ENCODE measurements at regions not wholly inside any gene's neighbourhood (a gene's known extent, or its start where the extent isn't known, plus 50 kb on each side); places are given as distances from the start of the nearest gene placed in this dataset.
"Not testable (repeated sequence)": the region's sequence is repeated elsewhere in the genome, so short reads cannot be mapped to it uniquely, and the experiment has no call there.

DNA sequence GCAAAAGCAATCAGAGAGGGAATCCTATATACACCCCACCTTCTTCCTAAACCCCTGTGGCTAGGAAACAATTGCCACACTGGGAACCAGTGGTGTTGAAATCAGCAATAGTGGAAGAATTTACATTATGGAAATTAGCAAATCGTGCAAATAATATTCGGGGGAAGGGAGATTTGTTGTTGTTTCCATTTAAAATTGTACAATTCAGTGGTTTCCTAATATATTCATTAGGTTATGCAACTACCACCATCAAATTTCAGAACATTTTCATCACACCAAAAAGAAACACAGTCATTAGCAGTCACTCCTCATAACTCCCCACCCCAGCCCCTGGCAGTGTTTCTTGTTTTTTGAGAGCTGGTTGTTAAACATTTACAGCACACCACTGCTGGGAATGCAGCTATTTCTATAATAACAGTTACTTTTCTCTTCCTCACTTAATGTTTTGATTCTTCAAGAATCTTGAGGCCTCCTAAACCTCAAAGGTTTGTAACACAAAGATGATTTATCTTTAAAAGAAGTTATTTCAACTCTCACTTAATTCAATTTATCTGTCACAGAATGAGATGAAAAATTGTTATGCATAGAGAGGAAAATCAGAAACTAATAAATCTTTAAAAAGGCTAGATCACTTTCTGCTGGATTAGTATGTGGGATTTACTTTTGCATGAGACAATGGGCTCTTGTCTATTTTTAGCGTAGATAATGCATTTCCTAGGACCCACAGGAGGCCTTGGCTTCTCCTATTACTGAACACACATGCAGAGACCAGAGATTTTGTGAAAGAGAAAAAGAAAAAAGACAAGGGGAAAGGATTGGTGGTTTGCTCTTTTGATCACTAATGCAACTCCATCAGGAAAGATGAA lies 91.8 kb upstream of the DAPK1 start:
- TF ChIP-seq EP300 (IDR thresholded peaks at IDR 0.05), result no peak
- peak in 1 of 3 donors; percentile 54 for TF ChIP-seq POLR2AphosphoS5 (IDR thresholded peaks at IDR 0.05)
- no peak for TF ChIP-seq POLR2A (IDR thresholded peaks at IDR 0.05)
- TF ChIP-seq CTCF (IDR thresholded peaks at IDR 0.05), result no peak

DNA sequence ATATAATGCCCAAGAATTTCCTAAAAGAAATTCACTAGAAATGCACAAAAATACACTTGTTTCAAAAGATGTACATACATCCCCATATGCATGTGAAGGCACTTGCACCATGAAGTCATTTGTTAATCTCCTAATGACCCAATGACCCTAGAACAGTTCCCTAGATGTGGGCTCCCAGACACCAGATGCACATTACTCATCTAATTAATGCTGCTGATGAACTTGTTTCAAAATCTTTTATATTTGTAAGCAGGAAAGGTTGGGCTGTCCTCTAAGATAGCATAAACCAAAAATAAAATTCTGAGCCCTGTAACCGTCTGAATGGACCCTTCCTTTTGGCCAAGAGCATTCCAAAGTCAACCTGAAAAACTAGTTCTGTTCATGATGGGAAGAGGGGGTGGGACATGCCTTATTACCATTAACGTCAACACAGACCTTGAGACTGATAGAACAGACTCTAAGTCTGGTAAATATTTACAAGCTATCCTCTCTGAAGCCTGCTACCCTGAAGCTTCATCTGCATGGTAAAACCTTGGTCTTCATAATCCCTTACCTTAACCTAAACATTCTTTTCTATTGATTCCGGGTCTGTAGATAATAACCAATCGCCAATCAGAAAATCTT lies 91.0 kb upstream of the DAPK1 start:
- no peak overlapping the region for H3K4me3 ChIP-seq
- H3K27me3 ChIP-seq, result no peaks in the 10 kb centered on the region
- WGBS, result 62% methylated on average over 4 of the region's 4 CpGs
- TF ChIP-seq EP300 (IDR thresholded peaks at IDR 0.05) (no peak), POLR2AphosphoS5 (IDR thresholded peaks at IDR 0.05) (no peak), POLR2A (IDR thresholded peaks at IDR 0.05) (no peak), CTCF (IDR thresholded peaks at IDR 0.05) (no peak)
- H3K36me3 ChIP-seq, result no peaks in the 10 kb centered on the region
- peaks cover 12% of the 10 kb centered on the region for H3K4me1 ChIP-seq
- no peak for DNase-seq (ENCODE audit: low spot score in 2 of 2)
- no peak overlapping the region for H3K27ac ChIP-seq
- no peaks in the 10 kb centered on the region for H3K9me3 ChIP-seq

More for the DNA sequence above, 91.8 kb upstream of the DAPK1 start:
- H3K27me3 ChIP-seq, result no peaks in the 10 kb centered on the region
- H3K9me3 ChIP-seq, result no peaks in the 10 kb centered on the region
- H3K27ac ChIP-seq, result no peak overlapping the region
- no peak overlapping the region for H3K4me3 ChIP-seq
- H3K36me3 ChIP-seq, result no peaks in the 10 kb centered on the region
- DNase-seq (ENCODE audit: low spot score in 2 of 2), result peak in 1 of 2 donors; percentile 77
- WGBS, result 60% methylated on average over 3 of the region's 3 CpGs
- peaks cover 12% of the 10 kb centered on the region for H3K4me1 ChIP-seq

GRCh38 chr9:87410047-87411005 lies 87.3 kb upstream of the DAPK1 start:
- 83% methylated on average over 16 of the region's 16 CpGs for WGBS

DNA sequence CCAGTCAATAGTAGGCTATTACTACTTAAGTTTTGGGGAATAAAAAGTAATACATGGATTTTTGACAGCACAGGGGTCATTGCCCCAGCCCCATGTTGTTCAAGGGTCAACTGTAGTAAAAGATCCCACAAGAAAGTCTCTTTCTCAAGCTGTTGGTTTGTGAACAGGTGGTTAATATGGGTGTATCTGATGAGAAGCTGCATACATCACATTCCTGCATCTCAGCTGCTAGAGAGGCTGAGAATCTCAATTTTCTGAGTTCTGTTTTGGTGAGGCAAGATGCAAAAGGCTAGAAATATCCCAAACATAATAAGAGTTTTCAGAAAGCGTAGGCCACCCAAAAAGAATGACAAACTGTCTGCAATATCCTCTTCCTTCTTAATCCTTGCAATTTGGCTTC lies 76.8 kb upstream of the DAPK1 start:
- Histone ChIP-seq H3K4me1 (no peaks in the 10 kb centered on the region), H3K27me3 (no peaks in the 10 kb centered on the region), H3K27ac (no peak overlapping the region), H3K4me3 (no peak overlapping the region), H3K9me3 (no peaks in the 10 kb centered on the region), H3K36me3 (no peaks in the 10 kb centered on the region)
- DNase-seq (ENCODE audit: low spot score in 2 of 2), result no peak
- WGBS, result 90% methylated on average over 1 of the region's 1 CpG
- no peak for TF ChIP-seq CTCF (IDR thresholded peaks at IDR 0.05)
- TF ChIP-seq POLR2A (IDR thresholded peaks at IDR 0.05), result no peak
- no peak for TF ChIP-seq EP300 (IDR thresholded peaks at IDR 0.05)
- TF ChIP-seq POLR2AphosphoS5 (IDR thresholded peaks at IDR 0.05), result no peak

More at GRCh38 chr9:87410047-87411005, 87.3 kb upstream of the DAPK1 start:
- DNase-seq (ENCODE audit: low spot score in 2 of 2); H3K4me3 ChIP-seq; H3K9me3 ChIP-seq; H3K27me3 ChIP-seq; H3K27ac ChIP-seq; H3K36me3 ChIP-seq: not testable (repeated sequence)
- peaks cover 11% of the 10 kb centered on the region for H3K4me1 ChIP-seq

GRCh38 chr9:87421734-87422133 lies 75.9 kb upstream of the DAPK1 start:
- Histone ChIP-seq H3K9me3 (no peaks in the 10 kb centered on the region), H3K4me3 (no peak overlapping the region), H3K27me3 (no peaks in the 10 kb centered on the region), H3K4me1 (no peaks in the 10 kb centered on the region), H3K27ac (no peak overlapping the region), H3K36me3 (no peaks in the 10 kb centered on the region)
- no peak for DNase-seq (ENCODE audit: low spot score in 2 of 2)
- WGBS, result 90% methylated on average over 3 of the region's 3 CpGs
- TF ChIP-seq POLR2A (IDR thresholded peaks at IDR 0.05) (no peak), CTCF (IDR thresholded peaks at IDR 0.05) (no peak), POLR2AphosphoS5 (IDR thresholded peaks at IDR 0.05) (no peak), EP300 (IDR thresholded peaks at IDR 0.05) (no peak)

All from suprapubic skin (tissue), 4 donors.